NT2/D1 (cell line): ENCODE measurements at regions not wholly inside any gene's neighbourhood (a gene's known extent, or its start where the extent isn't known, plus 50 kb on each side); places are given as distances from the start of the nearest gene placed in this dataset.

ENCODE experiments used
- SUZ12 ChIP-seq: IDR thresholded peaks from 2 replicates; pipeline ENCODE4 v1.6.1; 2011; ENCODE audit not compliant: insufficient read length, insufficient read depth; ENCODE audit errors: extremely low read depth
- YY1 ChIP-seq: IDR thresholded peaks from 2 replicates; pipeline ENCODE4 v1.6.1; 2011; ENCODE audit not compliant: insufficient read length, insufficient read depth

DNA sequence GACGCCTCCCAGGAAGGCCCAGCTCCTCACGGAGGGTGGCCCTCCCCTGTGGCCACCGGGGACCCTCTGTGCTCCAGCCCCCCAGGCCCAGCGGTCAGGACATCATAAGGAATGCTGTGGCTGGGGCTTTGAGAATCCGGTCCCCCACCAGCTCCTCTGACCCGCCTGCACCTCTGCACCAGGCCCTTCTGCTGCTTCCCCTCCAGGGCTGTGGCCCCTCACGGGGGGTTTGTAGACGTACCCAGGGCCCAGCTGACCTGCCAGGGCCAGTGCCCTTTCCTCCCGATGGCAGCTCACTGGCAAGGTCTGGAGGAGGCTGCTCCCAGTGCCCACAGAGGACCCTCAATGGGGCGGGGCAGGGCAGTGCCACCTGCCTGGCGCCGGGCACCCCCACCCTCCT lies 103.9 kb upstream of the TTC34 start:
- TF ChIP-seq YY1 (no peak), SUZ12 (no peak)
